ENCODE measurements at regions not wholly inside any gene's neighbourhood (a gene's known extent, or its start where the extent isn't known, plus 50 kb on each side); places are given as distances from the start of the nearest gene placed in this dataset.
"Not testable (repeated sequence)": the region's sequence is repeated elsewhere in the genome, so short reads cannot be mapped to it uniquely, and the experiment has no call there.

- not testable (repeated sequence) for H3K4me3 Mint-ChIP-seq; H3K9me3 Mint-ChIP-seq; H3K27me3 Mint-ChIP-seq; H3K36me3 Mint-ChIP-seq (ENCODE audit: low read depth); H3K4me1 Mint-ChIP-seq; ATAC-seq (replicated peaks); H3K27ac Mint-ChIP-seq
Measured at GRCh38 chr17:21775566-21775965, 83.2 kb downstream of the KCNJ18 start.

- H3K4me1 Mint-ChIP-seq; H3K36me3 Mint-ChIP-seq (ENCODE audit: low read depth); ATAC-seq (replicated peaks); H3K9me3 Mint-ChIP-seq; H3K27ac Mint-ChIP-seq; H3K4me3 Mint-ChIP-seq; H3K27me3 Mint-ChIP-seq: not testable (repeated sequence)
Measured at GRCh38 chr17:21776921-21777320, 84.6 kb downstream of the KCNJ18 start.

DNA sequence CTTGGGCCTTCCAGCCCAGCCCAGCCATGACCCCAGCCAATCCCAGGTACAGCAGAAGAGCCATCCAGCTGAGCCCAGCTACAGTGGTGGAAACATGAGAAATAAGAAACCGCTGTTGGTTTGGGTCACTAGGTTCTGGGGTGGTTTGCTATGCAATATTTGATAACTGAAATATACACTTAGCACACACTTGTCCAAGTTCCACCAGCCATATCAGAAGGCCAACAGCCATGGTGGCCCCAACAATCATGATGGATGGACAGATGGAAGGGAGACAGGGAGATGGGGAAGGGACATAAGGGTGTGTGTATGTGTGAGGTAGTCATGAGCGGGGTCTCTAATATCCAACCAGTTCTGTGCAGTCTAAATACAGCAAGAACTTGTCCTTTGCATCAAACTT, 86.5 kb downstream of the KCNJ18 start:
- H3K27me3 Mint-ChIP-seq; H3K4me3 Mint-ChIP-seq; H3K36me3 Mint-ChIP-seq (ENCODE audit: low read depth); H3K4me1 Mint-ChIP-seq; H3K9me3 Mint-ChIP-seq; H3K27ac Mint-ChIP-seq; ATAC-seq (replicated peaks): not testable (repeated sequence)

DNA sequence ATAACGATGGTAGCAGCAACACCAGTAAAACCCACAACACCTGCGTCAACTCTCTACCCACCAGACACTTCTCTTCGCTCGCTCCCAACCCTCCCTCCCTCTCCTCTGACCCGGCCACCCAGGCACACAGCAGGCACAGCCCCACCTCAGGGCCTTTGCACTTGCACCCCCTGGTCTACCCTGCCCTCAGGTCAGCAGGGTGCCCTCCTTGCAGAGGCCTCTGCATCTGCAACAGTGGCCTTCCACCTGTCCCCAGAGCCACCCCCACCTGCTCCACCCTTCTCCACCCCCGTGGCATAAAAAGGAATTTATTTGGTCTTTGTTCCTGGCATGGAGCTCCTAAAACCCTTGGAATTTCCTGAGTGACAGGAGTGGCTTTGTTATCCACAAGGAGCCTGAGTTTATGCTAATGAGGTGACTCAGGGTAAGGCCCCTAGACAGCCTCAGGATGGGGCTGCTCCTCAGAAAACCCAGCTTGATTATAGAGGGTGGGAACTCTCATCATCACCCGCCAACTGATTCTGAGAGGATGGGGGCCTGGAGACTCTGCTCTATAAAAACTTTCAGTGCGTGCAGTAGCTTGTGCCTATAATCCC, 88.1 kb downstream of the KCNJ18 start:
- not testable (repeated sequence) for H3K9me3 Mint-ChIP-seq; H3K27me3 Mint-ChIP-seq; H3K4me3 Mint-ChIP-seq; ATAC-seq (replicated peaks); H3K27ac Mint-ChIP-seq; H3K36me3 Mint-ChIP-seq (ENCODE audit: low read depth); H3K4me1 Mint-ChIP-seq

GRCh38 chr17:21780919-21781665, 88.8 kb downstream of the KCNJ18 start:
- not testable (repeated sequence) for H3K4me1 Mint-ChIP-seq; H3K27ac Mint-ChIP-seq; H3K9me3 Mint-ChIP-seq; H3K36me3 Mint-ChIP-seq (ENCODE audit: low read depth); H3K4me3 Mint-ChIP-seq; H3K27me3 Mint-ChIP-seq; ATAC-seq (replicated peaks)

GRCh38 chr17:21781666-21782024, 89.3 kb downstream of the KCNJ18 start:
- not testable (repeated sequence) for H3K27me3 Mint-ChIP-seq; ATAC-seq (replicated peaks); H3K9me3 Mint-ChIP-seq; H3K36me3 Mint-ChIP-seq (ENCODE audit: low read depth); H3K4me1 Mint-ChIP-seq; H3K4me3 Mint-ChIP-seq; H3K27ac Mint-ChIP-seq

DNA sequence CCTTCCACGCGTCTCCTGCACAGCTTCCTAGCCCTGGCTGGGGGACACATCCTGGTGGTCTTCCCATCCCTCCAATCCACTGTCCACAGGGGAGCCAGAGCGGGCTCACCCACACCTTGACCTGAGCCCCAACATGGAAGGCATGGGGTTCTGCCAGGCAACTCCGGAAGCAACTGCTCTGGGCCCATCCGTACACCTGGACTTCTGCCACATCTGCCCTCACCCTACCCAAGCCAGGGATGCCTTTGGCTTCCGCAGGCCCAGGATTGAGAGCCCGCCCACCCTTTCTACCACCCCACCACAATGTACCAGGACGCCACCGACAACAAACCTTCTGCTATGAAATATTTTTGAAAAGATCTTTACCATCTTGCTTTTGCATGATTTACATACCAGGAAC, 89.8 kb downstream of the KCNJ18 start:
- not testable (repeated sequence) for H3K4me1 Mint-ChIP-seq; H3K4me3 Mint-ChIP-seq; ATAC-seq (replicated peaks); H3K36me3 Mint-ChIP-seq (ENCODE audit: low read depth); H3K27me3 Mint-ChIP-seq; H3K27ac Mint-ChIP-seq; H3K9me3 Mint-ChIP-seq

DNA sequence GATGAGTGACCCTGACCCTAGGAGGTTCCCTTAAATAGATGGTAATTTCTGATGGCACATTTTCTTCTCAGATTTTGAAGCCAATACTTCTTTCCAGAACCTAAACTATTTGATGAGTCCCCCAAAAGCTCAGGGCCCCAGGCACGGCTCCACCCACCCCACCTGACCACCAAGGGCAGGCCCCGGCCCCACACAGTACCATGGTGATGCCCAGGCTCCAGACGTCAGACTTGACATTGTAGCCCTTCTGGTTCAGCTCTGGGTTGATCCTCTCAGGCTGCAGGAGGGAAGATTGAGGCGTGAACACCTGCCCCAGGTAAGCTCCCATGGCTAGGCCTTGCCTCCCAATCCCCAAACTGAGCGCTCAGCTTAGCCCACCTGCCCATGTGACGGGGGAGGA, 90.3 kb downstream of the KCNJ18 start:
- not testable (repeated sequence) for H3K9me3 Mint-ChIP-seq; H3K27me3 Mint-ChIP-seq; H3K27ac Mint-ChIP-seq; ATAC-seq (replicated peaks); H3K4me3 Mint-ChIP-seq; H3K4me1 Mint-ChIP-seq; H3K36me3 Mint-ChIP-seq (ENCODE audit: low read depth)

- H3K4me1 Mint-ChIP-seq; H3K4me3 Mint-ChIP-seq; H3K27me3 Mint-ChIP-seq; H3K27ac Mint-ChIP-seq; ATAC-seq (replicated peaks); H3K9me3 Mint-ChIP-seq; H3K36me3 Mint-ChIP-seq (ENCODE audit: low read depth): not testable (repeated sequence)
Measured at GRCh38 chr17:21783017-21783416, 90.7 kb downstream of the KCNJ18 start.

DNA sequence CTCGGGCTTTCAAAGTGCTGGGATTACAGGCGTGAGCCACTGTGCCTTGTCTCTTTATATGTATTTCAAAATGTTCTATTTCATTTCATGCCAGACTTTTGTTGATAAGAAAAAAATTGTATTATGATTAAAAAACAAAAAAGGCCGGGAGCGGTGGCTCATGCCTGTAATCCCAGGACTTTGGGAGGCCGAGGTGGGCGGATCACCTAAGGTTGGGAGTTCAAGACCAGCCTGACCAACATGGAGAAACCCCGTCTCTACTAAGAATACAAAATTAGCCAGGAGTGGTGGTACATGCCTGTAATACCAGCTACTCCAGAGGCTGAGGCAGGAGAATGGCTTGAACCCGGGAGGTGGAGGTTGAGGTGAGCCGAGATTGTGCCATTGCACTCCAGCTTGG, 121.9 kb downstream of the KCNJ18 start:
- H3K4me1 Mint-ChIP-seq; H3K27me3 Mint-ChIP-seq; H3K9me3 Mint-ChIP-seq; ATAC-seq (replicated peaks); H3K4me3 Mint-ChIP-seq; H3K27ac Mint-ChIP-seq; H3K36me3 Mint-ChIP-seq (ENCODE audit: low read depth): not testable (repeated sequence)

GRCh38 chr17:21814776-21815175, 122.5 kb downstream of the KCNJ18 start:
- Mint-ChIP-seq H3K9me3 (peaks cover 7% of the 10 kb centered on the region), H3K4me3 (no peak overlapping the region), H3K27me3 (no peaks in the 10 kb centered on the region), H3K36me3 (ENCODE audit: low read depth) (no peaks in the 10 kb centered on the region), H3K27ac (no peak overlapping the region), H3K4me1 (no peaks in the 10 kb centered on the region)
- no peak for ATAC-seq (replicated peaks)

GRCh38 chr17:21815352-21816063, 123.2 kb downstream of the KCNJ18 start:
- Mint-ChIP-seq H3K4me3 (no peak overlapping the region), H3K27ac (no peak overlapping the region), H3K27me3 (no peaks in the 10 kb centered on the region), H3K36me3 (ENCODE audit: low read depth) (no peaks in the 10 kb centered on the region), H3K9me3 (peaks cover 7% of the 10 kb centered on the region), H3K4me1 (no peaks in the 10 kb centered on the region)
- ATAC-seq (replicated peaks) = no peak

DNA sequence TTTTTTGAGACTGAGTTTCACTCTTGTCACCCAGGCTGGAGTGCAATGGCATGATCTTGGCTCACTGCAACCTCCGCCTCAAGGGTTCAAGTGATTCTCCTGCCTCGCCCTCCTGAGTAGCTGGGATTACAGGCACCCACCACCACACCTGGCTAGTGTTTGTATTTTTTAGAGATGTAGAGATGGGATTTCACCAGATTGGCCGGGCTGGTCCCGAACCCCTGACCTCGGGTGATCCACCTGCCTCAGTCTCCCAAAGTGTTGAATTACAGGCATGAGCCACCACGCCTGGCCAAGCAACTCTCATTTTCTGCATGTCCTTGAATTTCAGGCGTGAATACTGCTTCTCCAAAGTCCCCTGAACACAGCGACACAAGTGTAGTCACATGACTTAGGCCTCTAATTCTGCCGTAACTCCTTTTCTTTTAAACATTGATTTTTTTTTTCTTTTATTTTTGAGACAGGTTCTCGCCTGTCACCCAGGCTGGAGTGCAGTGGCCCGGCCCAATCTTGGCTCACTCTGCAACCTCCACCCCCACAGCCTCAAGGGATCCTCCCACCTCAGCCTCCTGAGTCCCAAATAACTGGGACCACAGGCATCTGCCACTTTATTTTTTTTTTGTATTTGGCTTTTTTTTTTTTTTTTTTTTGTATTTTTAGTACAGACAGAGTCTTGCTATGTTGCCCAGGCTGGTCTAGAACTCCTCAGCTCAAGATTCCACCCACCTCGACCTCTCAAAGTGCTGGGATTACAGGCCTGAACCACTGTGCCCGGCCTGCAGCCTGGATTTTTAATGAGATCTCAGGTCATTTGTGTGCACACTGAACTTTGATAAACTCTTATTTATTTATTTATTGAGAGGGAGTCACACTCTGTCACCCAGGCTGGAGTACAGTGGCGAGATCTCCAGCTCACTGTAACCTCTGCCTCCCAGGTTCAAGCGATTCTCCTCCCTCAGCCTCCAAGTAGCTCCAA, 124.6 kb downstream of the KCNJ18 start:
- Mint-ChIP-seq H3K9me3 (peaks cover 7% of the 10 kb centered on the region), H3K27me3 (no peaks in the 10 kb centered on the region), H3K27ac (no peak overlapping the region), H3K36me3 (ENCODE audit: low read depth) (no peaks in the 10 kb centered on the region), H3K4me3 (no peak overlapping the region), H3K4me1 (no peaks in the 10 kb centered on the region)
- no peak for ATAC-seq (replicated peaks)

DNA sequence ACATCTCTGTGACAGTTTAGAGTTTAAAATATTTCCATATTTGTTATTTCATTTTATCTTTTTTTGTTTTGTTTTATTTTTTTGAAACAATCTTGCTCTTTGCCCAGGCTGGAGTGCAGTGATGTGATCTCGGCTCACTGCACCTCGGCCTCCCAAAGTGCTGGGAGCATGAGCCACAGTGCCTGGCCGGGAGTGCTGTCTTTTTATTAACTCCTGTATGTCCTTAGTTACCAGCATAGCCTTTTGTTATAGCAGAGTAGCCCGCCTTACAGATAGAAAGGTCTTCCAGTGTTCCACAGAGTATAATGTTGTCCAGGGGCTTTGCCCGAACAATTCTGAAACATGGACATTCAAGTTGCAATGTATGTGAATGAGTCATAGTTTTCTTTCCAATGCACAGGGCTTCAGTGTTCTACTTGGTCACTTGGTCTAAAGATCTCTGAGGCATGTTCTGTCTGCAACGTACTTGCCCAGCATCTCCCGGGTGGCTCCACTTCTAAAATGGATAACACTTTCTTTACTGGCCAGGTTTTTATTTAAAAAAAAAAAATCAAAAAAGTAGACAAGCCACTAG, 125.6 kb downstream of the KCNJ18 start:
- Mint-ChIP-seq H3K27ac (no peak overlapping the region), H3K4me1 (no peaks in the 10 kb centered on the region)

More for the DNA sequence above, 125.6 kb downstream of the KCNJ18 start:
- Mint-ChIP-seq H3K36me3 (ENCODE audit: low read depth) (no peaks in the 10 kb centered on the region), H3K27me3 (no peaks in the 10 kb centered on the region), H3K9me3 (peaks cover 7% of the 10 kb centered on the region), H3K4me3 (no peak overlapping the region)
- no peak for ATAC-seq (replicated peaks)

Measured in activated T-helper 17 cell treated with anti-CD3 and anti-CD28 coated beads, Interleukin-2, amount 50 U/mL, for 72 hours (primary cell).